GM13976 (cell line): ENCODE measurements at regions not wholly inside any gene's neighbourhood (a gene's known extent, or its start where the extent isn't known, plus 50 kb on each side); places are given as distances from the start of the nearest gene placed in this dataset.
"Not testable (repeated sequence)": the region's sequence is repeated elsewhere in the genome, so short reads cannot be mapped to it uniquely, and the experiment has no call there.

Experiments used
- DNase-seq: peaks from one replicate; pipeline ENCODE4 v3.0.0; 2012; ENCODE audit warnings: low spot score
- in situ Hi-C: fragments of 300-500 bp; cut with MboI; formaldehyde crosslinking; loops from one replicate; pipeline ENCODE4 v1.12.0; 2022; ENCODE audit warnings: low sequenced_read_pairs, mixed read lengths, inconsistent platforms; ENCODE audit not compliant: unreplicated experiment
- TF ChIP-seq, protein P1 (sequence below): IDR thresholded peaks from 2 replicates; pipeline ENCODE4 v1.5.1; 2012; ENCODE audit warnings: borderline replicate concordance, mild to moderate bottlenecking; ENCODE audit not compliant: insufficient read depth; ENCODE audit errors: extremely low read depth, missing control alignments, control extremely low read depth

DNA sequence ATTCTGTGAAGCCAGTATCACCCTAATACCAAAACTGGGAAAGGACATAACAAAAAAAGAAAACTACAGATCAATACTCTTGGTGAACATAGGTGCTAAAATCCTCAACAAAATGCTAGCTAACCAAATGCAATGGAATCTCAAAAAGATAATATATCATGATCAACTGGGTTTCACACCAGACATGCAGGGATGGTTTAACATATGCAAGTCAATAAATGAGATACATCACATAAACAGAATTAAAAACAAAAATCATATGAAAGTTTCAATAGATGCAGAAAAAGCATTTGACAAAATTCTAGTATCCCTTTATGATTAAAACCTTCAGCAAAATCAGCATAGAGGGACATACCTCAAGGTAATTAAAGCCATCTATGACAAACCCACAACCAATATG, 198.2 kb upstream of the NDUFV2 start:
- TF ChIP-seq, protein P1, sequence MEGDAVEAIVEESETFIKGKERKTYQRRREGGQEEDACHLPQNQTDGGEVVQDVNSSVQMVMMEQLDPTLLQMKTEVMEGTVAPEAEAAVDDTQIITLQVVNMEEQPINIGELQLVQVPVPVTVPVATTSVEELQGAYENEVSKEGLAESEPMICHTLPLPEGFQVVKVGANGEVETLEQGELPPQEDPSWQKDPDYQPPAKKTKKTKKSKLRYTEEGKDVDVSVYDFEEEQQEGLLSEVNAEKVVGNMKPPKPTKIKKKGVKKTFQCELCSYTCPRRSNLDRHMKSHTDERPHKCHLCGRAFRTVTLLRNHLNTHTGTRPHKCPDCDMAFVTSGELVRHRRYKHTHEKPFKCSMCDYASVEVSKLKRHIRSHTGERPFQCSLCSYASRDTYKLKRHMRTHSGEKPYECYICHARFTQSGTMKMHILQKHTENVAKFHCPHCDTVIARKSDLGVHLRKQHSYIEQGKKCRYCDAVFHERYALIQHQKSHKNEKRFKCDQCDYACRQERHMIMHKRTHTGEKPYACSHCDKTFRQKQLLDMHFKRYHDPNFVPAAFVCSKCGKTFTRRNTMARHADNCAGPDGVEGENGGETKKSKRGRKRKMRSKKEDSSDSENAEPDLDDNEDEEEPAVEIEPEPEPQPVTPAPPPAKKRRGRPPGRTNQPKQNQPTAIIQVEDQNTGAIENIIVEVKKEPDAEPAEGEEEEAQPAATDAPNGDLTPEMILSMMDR: no peak
- no peak for DNase-seq
- in situ Hi-C loops: no loop called here

- DNase-seq: no peak
- in situ Hi-C loops: no loop called here
- TF ChIP-seq, protein P1: no peak
Measured at GRCh38 chr18:8908792-8909510, 193.5 kb upstream of the NDUFV2 start.

DNA sequence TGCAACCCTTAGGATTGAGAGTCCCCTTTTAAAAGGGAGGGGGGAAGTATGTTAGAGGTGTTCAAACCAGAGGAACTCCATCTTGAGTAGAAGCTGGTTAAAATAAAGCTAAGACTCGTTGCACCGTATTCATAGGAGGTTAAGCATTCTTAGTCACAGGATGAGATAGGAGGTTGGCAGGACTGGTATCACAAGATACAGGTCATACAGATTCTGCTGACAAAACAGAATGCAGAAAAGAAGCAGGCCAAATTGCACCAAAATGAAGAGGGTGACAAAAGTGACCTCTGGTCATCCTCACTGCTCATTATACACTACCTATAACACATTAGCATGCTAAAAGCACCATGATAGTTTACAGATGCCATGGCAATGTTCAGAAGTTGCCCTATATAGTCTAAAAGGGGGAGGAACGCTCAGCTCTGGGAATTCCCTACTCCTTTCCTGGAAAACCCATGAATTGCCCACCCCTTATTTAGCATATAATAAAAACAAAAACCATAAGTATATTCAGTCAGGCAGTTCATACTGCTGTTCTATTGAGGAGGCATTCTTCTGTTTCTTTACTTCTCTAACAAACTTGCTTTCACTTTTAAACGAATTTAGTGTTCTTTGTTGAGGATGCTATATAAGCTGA, 192.2 kb upstream of the NDUFV2 start:
- TF ChIP-seq, protein P1: no peak
- no peak for DNase-seq
- in situ Hi-C loops: no loop called here

DNA sequence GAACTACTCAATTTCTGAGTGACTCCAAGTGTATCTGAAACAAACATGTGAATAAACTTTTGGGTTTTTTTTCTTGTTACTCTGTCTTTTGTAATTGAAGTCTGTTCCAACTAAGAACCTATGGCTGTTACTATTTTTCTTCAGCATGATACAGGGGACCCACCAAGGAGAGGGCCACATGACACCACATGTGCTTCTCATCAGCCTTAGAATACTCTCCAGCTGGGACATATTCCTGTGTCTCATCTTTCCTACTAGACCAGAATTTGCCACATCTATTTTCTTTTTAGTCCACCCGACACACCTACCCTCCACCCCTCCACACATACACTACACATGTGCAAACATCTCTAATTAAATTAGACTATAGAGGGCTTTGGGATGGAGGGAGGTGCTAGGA, 191.7 kb upstream of the NDUFV2 start:
- no peak for DNase-seq
- TF ChIP-seq, protein P1: no peak
- in situ Hi-C loops: no loop called here

DNA sequence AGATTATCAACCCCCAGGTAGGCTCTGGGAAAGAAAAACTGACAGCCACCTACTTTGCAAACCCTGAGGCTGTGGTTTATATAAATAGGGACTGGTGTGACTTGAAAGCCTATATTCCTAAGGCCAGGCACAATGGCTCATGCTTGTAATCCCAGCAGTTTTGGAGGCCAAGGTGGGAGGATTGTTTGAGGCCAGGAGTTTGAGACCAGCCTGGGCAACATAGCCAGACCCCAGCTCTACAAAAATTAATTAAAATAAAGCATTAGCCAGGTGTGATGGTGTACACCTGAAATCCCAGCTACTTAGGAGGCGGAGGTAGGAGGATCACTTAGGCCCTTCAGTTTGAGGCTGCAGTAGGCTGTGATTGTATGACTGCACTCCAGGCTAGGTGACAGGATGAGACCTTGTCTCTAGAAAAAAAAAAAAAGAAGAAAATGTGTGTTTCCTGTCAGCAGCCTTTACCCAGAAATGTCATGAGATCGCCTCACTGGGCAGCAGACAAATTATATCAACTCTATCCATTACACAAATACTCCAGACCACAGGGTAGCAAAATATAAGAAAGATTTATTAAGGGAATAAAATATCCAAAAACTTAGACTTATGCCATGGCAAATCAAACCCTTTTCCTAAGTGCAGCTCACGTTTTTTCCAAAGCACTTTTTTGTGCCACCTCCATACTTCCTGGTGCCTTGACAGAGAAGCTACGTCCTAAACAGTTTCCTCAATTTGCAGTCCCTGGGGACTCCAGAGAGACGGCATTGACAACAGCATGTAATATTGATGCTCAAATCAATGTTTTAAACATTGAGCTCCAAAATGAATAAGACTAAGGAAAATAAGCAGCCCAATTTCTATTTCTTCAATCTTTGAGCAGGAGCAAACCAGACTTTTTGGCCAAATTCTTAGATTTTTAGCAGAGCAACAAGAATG, 190.8 kb upstream of the NDUFV2 start:
- no peak for DNase-seq
- TF ChIP-seq, protein P1: no peak
- in situ Hi-C loops: no loop called here

DNA sequence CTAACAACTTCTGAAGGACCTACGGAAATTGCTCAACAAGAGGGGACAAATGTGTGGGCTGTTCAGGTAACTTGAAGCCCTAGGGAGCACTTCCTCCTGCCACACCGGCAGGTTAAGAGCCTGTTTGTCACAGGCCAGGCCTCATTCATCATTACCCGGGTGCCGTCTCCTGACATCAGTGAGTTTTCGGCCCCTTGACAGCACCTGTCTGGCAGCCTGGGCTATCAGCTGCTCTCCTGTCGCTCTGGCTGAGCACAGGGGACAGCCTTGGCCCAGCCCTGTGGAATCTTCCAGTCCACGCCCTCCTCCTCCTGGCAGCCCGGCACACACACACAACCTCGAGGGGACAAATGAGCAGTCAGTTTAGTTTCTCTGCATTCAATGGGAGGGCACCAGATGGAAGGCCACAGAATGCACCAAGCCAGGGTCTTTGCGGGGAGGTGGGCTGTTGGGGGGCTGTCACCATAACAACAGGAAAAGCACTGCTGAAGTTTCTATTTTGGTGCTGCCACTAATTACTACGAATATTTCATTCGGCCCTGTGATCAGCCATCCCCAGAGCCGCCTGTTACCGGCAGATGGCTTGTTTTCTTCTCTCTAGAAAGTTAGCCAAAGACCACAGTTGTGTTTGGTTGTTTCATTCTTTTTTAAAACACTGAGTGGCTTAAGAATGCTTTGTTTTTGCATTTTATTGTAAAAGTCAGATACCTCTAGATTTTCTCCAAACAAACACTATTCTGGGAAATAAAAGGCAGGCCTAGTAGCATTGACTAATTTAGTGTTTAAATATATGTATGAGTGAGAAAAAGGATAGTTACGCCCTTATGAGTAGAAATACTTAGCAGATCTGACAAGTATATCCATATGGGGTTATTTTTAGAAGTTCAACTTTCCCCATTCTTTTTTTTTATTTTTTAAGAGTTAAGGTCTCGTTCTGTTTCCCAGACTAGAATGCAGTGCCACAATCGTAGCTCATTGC, 189.9 kb upstream of the NDUFV2 start:
- TF ChIP-seq, protein P1: no peak
- peak; percentile 27 for DNase-seq
- in situ Hi-C loops: no loop called here

GRCh38 chr18:8913606-8914403, 188.7 kb upstream of the NDUFV2 start:
- in situ Hi-C loops, DNase-seq: not testable (repeated sequence)

DNA sequence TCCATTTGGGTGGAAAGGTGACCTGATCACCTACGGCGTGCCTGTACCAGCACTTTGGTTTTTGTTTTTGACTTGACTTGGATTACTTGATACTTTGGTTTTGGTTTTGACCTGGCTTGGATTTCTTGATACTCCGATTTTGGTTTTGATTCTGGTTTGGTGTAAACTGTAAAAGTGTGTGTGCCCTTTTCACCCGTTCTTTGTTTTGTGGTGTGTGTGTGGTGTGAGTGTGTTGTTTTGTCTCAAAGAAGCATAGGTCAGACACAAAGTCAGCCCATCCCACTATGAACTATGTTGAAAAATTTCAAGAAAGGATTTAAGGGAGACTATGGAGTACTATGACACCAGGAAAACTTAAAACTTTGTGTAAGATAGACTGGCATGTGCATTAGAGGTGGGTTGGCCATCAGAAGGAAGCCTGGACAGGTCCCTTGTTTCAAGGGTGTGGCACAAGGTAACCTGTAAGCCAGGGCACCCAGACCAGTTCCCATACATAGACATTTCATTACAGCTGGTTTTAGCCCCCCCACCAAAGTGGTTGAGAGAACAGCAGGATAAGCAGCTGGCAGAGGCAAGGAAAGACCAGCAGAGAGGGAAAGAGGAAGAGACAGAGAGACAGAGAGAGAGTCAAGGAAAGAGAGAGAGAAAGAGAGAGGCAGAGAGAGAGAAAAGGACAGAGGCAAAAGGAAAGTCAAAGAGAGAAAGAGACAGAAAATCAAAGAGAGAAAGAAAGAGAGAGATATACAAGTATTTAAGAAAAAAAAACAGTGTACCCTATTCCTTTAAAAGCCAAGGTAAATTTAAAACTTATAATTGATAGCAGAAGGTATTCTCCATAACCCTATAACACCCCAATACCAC, 187.9 kb upstream of the NDUFV2 start:
- DNase-seq, in situ Hi-C loops: not testable (repeated sequence)
